WTC11 (cell line): ENCODE measurements at regions not wholly inside any gene's neighbourhood (a gene's known extent, or its start where the extent isn't known, plus 50 kb on each side); places are given as distances from the start of the nearest gene placed in this dataset.

Experiments
- ELF4 ChIP-seq: sonication (generic); formaldehyde crosslinking; IDR thresholded peaks from 2 replicates; pipeline ENCODE4 v1.8.1; 2022; ENCODE audit warnings: low read depth, mild to moderate bottlenecking, moderate library complexity, missing genetic modification reagents
- JUN ChIP-seq: sonication (generic); formaldehyde crosslinking; IDR thresholded peaks from 2 replicates; pipeline ENCODE4 v1.8.0; 2023; ENCODE audit warnings: mild to moderate bottlenecking, missing genetic modification reagents
- KAT7 ChIP-seq: sonication (generic); formaldehyde crosslinking; IDR thresholded peaks from 2 replicates; pipeline ENCODE4 v1.8.1; 2023; ENCODE audit warnings: missing genetic modification reagents, mild to moderate bottlenecking, borderline replicate concordance
- RORB ChIP-seq: fragments of 250-450 bp; sonication (Bioruptor Pico); IDR thresholded peaks from 2 replicates; pipeline ENCODE4 v1.9.0; 2021; ENCODE audit warnings: mild to moderate bottlenecking
- TEAD4 ChIP-seq: sonication (generic); formaldehyde crosslinking; IDR thresholded peaks from 2 replicates; pipeline ENCODE4 v1.8.0; 2022; ENCODE audit warnings: mild to moderate bottlenecking, missing genetic modification reagents
- ZNF423 ChIP-seq: fragments of 250-450 bp; sonication (Bioruptor Pico); IDR thresholded peaks from 2 replicates; pipeline ENCODE4 v2.1.2; 2022; ENCODE audit warnings: mild to moderate bottlenecking, moderate library complexity
- TF ChIP-seq, protein P1 (sequence below): fragments of 200-600 bp; IDR thresholded peaks from 2 replicates; pipeline ENCODE4 v1.8.0; 2022; ENCODE audit warnings: antibody characterized with exemption
- TF ChIP-seq, protein P2 (sequence below): sonication (generic); formaldehyde crosslinking; IDR thresholded peaks from 2 replicates; pipeline ENCODE4 v1.8.1; 2022; ENCODE audit warnings: missing genetic modification reagents, borderline replicate concordance
- TF ChIP-seq, protein P3 (sequence below): fragments of 250-450 bp; sonication (Bioruptor Pico); conservative IDR thresholded peaks from 2 replicates; pipeline ENCODE4 v1.9.0; 2021; ENCODE audit warnings: mild to moderate bottlenecking
- TF ChIP-seq, protein P4 (sequence below): sonication (generic); formaldehyde crosslinking; IDR thresholded peaks from 2 replicates; pipeline ENCODE4 v1.8.0; 2023; ENCODE audit warnings: missing genetic modification reagents
- TF ChIP-seq, protein P5 (sequence below): sonication (generic); formaldehyde crosslinking; conservative IDR thresholded peaks from 2 replicates; pipeline ENCODE4 v1.8.1; 2022; ENCODE audit warnings: mild to moderate bottlenecking, missing genetic modification reagents
- TF ChIP-seq, protein P6 (sequence below): sonication (generic); formaldehyde crosslinking; IDR thresholded peaks from 2 replicates; pipeline ENCODE4 v1.8.1; 2023; ENCODE audit warnings: mild to moderate bottlenecking, missing genetic modification reagents

DNA sequence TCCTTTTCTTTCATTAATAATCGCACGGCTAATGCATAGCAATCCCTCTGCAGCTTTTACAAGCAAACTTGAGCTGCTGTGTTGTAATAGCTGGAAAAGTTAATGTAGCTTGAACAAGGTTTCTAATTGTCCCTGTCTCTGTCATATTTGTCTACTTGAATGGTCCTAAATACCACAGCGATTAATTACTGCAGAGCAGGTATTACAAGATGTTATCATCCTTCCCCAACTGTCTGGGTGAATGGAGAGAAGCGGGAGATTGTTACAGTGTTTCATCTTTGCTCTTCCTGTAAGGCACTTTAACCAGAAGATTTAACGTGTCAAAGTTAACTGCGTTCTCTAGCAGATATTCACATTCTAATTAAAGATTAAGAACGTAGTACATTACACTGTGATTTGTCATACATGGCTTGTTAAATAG is 422.2 kb upstream of the POU3F3 start:
- TF ChIP-seq, protein P1, sequence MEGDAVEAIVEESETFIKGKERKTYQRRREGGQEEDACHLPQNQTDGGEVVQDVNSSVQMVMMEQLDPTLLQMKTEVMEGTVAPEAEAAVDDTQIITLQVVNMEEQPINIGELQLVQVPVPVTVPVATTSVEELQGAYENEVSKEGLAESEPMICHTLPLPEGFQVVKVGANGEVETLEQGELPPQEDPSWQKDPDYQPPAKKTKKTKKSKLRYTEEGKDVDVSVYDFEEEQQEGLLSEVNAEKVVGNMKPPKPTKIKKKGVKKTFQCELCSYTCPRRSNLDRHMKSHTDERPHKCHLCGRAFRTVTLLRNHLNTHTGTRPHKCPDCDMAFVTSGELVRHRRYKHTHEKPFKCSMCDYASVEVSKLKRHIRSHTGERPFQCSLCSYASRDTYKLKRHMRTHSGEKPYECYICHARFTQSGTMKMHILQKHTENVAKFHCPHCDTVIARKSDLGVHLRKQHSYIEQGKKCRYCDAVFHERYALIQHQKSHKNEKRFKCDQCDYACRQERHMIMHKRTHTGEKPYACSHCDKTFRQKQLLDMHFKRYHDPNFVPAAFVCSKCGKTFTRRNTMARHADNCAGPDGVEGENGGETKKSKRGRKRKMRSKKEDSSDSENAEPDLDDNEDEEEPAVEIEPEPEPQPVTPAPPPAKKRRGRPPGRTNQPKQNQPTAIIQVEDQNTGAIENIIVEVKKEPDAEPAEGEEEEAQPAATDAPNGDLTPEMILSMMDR, result no peak
- TF ChIP-seq, protein P2, sequence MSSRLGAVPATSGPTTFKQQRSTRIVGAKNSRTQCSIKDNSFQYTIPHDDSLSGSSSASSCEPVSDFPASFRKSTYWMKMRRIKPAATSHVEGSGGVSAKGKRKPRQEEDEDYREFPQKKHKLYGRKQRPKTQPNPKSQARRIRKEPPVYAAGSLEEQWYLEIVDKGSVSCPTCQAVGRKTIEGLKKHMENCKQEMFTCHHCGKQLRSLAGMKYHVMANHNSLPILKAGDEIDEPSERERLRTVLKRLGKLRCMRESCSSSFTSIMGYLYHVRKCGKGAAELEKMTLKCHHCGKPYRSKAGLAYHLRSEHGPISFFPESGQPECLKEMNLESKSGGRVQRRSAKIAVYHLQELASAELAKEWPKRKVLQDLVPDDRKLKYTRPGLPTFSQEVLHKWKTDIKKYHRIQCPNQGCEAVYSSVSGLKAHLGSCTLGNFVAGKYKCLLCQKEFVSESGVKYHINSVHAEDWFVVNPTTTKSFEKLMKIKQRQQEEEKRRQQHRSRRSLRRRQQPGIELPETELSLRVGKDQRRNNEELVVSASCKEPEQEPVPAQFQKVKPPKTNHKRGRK (CRISPR knock-in tag), result no peak
- TF ChIP-seq, protein P3, sequence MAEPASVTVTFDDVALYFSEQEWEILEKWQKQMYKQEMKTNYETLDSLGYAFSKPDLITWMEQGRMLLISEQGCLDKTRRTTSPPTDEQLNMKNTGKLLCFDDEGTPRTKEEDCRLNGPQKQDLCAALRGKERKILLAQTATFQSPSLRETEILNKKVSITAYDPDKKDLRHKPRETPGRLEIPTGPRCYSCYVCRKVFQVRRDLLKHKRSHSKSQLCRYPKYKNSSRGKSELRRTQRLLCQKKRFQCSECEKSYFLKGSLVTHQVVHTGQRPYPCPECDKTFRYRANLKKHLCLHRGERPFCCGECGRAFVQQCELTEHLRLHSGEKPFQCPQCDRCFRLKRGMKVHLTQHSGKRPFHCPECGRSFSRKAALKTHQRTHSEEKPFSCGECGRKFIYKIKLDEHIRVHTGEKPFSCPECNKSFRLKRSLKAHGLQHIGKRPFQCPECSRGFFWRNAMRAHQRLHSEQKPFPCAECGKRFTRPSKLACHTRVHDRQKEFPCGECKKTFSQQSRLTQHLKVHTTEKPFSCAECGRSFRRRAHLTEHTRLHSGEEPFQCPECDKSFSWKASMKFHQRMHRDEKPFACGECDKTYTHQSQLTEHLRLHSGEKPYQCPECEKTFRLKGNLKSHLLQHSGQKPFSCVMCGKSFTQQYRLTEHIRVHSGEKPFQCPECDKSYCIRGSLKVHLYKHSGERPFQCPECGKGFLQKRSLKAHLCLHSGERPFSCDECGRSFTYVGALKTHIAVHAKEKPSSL, result no peak
- no peak for TF ChIP-seq KAT7 (CRISPR knock-in tag)
- no peak for TF ChIP-seq RORB (CRISPR knock-in tag)
- no peak for TF ChIP-seq ELF4 (CRISPR knock-in tag)
- no peak for TF ChIP-seq ZNF423
- TF ChIP-seq, protein P4, sequence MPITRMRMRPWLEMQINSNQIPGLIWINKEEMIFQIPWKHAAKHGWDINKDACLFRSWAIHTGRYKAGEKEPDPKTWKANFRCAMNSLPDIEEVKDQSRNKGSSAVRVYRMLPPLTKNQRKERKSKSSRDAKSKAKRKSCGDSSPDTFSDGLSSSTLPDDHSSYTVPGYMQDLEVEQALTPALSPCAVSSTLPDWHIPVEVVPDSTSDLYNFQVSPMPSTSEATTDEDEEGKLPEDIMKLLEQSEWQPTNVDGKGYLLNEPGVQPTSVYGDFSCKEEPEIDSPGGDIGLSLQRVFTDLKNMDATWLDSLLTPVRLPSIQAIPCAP (CRISPR knock-in tag), result no peak
- no peak for TF ChIP-seq JUN (CRISPR knock-in tag)
- no peak for TF ChIP-seq TEAD4 (CRISPR knock-in tag)
- TF ChIP-seq, protein P5, sequence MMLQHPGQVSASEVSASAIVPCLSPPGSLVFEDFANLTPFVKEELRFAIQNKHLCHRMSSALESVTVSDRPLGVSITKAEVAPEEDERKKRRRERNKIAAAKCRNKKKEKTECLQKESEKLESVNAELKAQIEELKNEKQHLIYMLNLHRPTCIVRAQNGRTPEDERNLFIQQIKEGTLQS (CRISPR knock-in tag), result no peak
- TF ChIP-seq, protein P6, sequence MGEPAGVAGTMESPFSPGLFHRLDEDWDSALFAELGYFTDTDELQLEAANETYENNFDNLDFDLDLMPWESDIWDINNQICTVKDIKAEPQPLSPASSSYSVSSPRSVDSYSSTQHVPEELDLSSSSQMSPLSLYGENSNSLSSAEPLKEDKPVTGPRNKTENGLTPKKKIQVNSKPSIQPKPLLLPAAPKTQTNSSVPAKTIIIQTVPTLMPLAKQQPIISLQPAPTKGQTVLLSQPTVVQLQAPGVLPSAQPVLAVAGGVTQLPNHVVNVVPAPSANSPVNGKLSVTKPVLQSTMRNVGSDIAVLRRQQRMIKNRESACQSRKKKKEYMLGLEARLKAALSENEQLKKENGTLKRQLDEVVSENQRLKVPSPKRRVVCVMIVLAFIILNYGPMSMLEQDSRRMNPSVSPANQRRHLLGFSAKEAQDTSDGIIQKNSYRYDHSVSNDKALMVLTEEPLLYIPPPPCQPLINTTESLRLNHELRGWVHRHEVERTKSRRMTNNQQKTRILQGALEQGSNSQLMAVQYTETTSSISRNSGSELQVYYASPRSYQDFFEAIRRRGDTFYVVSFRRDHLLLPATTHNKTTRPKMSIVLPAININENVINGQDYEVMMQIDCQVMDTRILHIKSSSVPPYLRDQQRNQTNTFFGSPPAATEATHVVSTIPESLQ (CRISPR knock-in tag), result no peak
